GM23338 (cell line): ENCODE measurements at regions not wholly inside any gene's neighbourhood (a gene's known extent, or its start where the extent isn't known, plus 50 kb on each side); places are given as distances from the start of the nearest gene placed in this dataset.

Experiments used
- ATAC-seq: fragments of 200-7000 bp; cut with Tn5 transposase; 3 replicates; pipeline ENCODE4 v1.9.1; 2020
- DNase-seq: peaks from one replicate; pipeline ENCODE4 v3.0.0-alpha.2; 2015; ENCODE audit warnings: low spot score
- H2AFZ ChIP-seq: fragments of 200-600 bp; sonication (generic); 2 replicates; pipeline ENCODE4 v1.8.0; 2016; ENCODE audit warnings: antibody characterized with exemption, mild to moderate bottlenecking, moderate library complexity
- H3F3A ChIP-seq: fragments of 200-600 bp; sonication (generic); replicated peaks from 2 replicates; pipeline ENCODE4 v1.8.0; 2017; ENCODE audit warnings: antibody characterized with exemption, mixed run types, low read depth
- H3K27ac ChIP-seq: fragments of 200-600 bp; sonication (generic); 2 replicates; pipeline ENCODE4 v1.6.1; 2016; ENCODE audit warnings: low read depth
- H3K27me3 ChIP-seq: fragments of 200-600 bp; sonication (generic); 2 replicates; pipeline ENCODE4 v1.8.0; 2016; ENCODE audit warnings: mild to moderate bottlenecking, mixed run types, moderate library complexity; ENCODE audit not compliant: insufficient read depth
- H3K36me3 ChIP-seq: fragments of 200-600 bp; sonication (generic); 2 replicates; pipeline ENCODE4 v1.8.0; 2016; ENCODE audit warnings: mild to moderate bottlenecking; ENCODE audit not compliant: insufficient read depth
- H3K4me1 ChIP-seq: fragments of 200-600 bp; sonication (generic); 2 replicates; pipeline ENCODE4 v1.8.0; 2016; ENCODE audit warnings: mild to moderate bottlenecking, moderate library complexity; ENCODE audit not compliant: insufficient read depth
- H3K4me2 ChIP-seq: fragments of 200-600 bp; sonication (generic); 2 replicates; pipeline ENCODE4 v1.7.1; 2017; ENCODE audit warnings: mixed run types
- H3K4me3 ChIP-seq: fragments of 200-600 bp; sonication (generic); 2 replicates; pipeline ENCODE4 v1.6.1; 2016; ENCODE audit warnings: mixed run types
- H3K79me2 ChIP-seq: fragments of 200-600 bp; sonication (generic); replicated peaks from 2 replicates; pipeline ENCODE4 v1.8.0; 2017; ENCODE audit warnings: mild to moderate bottlenecking; ENCODE audit not compliant: insufficient read depth
- H3K9me2 ChIP-seq: fragments of 200-600 bp; sonication (generic); 2 replicates; pipeline ENCODE4 v1.8.0; 2017; ENCODE audit not compliant: insufficient read depth
- H4K20me1 ChIP-seq: fragments of 200-600 bp; sonication (generic); replicated peaks from 2 replicates; pipeline ENCODE4 v1.8.0; 2017; ENCODE audit warnings: mild to moderate bottlenecking; ENCODE audit not compliant: insufficient read depth
- H3K27ac Mint-ChIP-seq: 2 replicates; pipeline ENCODE4 v1.8.0; 2020; ENCODE audit warnings: inconsistent platforms, mild to moderate bottlenecking, moderate library complexity, mixed read lengths
- H3K27me3 Mint-ChIP-seq: 3 replicates; pipeline ENCODE4 v1.8.0; 2022; ENCODE audit warnings: low read depth, mild to moderate bottlenecking, moderate library complexity, mixed read lengths, inconsistent platforms; ENCODE audit not compliant: insufficient read depth, poor library complexity
- H3K36me3 Mint-ChIP-seq: 3 replicates; pipeline ENCODE4 v1.8.0; 2021; ENCODE audit warnings: low read depth, mild to moderate bottlenecking, inconsistent platforms, moderate library complexity, mixed read lengths
- H3K4me1 Mint-ChIP-seq: 3 replicates; pipeline ENCODE4 v1.8.0; 2020; ENCODE audit warnings: mild to moderate bottlenecking, inconsistent platforms, mixed read lengths
- H3K4me3 Mint-ChIP-seq: 3 replicates; pipeline ENCODE4 v1.8.0; 2021; ENCODE audit warnings: moderate library complexity, mild to moderate bottlenecking, inconsistent platforms, mixed read lengths
- H3K9me3 Mint-ChIP-seq: 3 replicates; pipeline ENCODE4 v1.8.0; 2020; ENCODE audit warnings: moderate library complexity, mild to moderate bottlenecking, inconsistent platforms, mixed read lengths
- CREB1 ChIP-seq: fragments of 250-450 bp; sonication (Bioruptor Pico); IDR thresholded peaks from 2 replicates; pipeline ENCODE4 v1.5.0; 2020; ENCODE audit warnings: low read depth, mild to moderate bottlenecking, moderate library complexity
- CTCF ChIP-seq, 2 experiments: fragments of 200-600 bp in 1 of 2; sonication (generic) in 1 of 2; conservative IDR thresholded peaks; 2 replicates each; pipeline versions ENCODE4 v1.5.1 to v1.6.1; 2016 to 2017; ENCODE audit warnings: antibody characterized with exemption in 2 of 2, low read depth in 2 of 2, mild to moderate bottlenecking in 2 of 2, moderate library complexity in 1 of 2
- EZH2 ChIP-seq: fragments of 200-600 bp; sonication (generic); IDR thresholded peaks from one replicate; pipeline ENCODE4 v1.8.0; 2017; ENCODE audit warnings: antibody characterized with exemption, mild to moderate bottlenecking, low read depth; ENCODE audit not compliant: unreplicated experiment
- EZH2phosphoT487 ChIP-seq: fragments of 200-600 bp; sonication (generic); IDR thresholded peaks from one replicate; pipeline ENCODE4 v1.8.1; 2018; ENCODE audit warnings: antibody characterized with exemption; ENCODE audit not compliant: unreplicated experiment
- JUNB ChIP-seq: IDR thresholded peaks from one replicate; pipeline ENCODE4 v1.6.1; 2016; ENCODE audit warnings: antibody characterized with exemption; ENCODE audit not compliant: unreplicated experiment
- NANOG ChIP-seq: IDR thresholded peaks from 2 replicates; pipeline ENCODE4 v1.6.1; 2016; ENCODE audit warnings: antibody characterized with exemption, borderline replicate concordance
- POLR2AphosphoS5 ChIP-seq: IDR thresholded peaks from 2 replicates; pipeline ENCODE4 v1.6.1; 2016; ENCODE audit warnings: antibody characterized with exemption, low read depth
- REST ChIP-seq: IDR thresholded peaks from one replicate; pipeline ENCODE4 v1.6.1; 2018; ENCODE audit warnings: antibody characterized with exemption; ENCODE audit not compliant: unreplicated experiment
- STAT1 ChIP-seq: IDR thresholded peaks from one replicate; pipeline ENCODE4 v1.6.1; 2016; ENCODE audit warnings: antibody characterized with exemption; ENCODE audit not compliant: unreplicated experiment
- ZNF114 ChIP-seq: fragments of 250-450 bp; sonication (Bioruptor Pico); IDR thresholded peaks from 2 replicates; pipeline ENCODE4 v1.5.0; 2020; ENCODE audit warnings: mild to moderate bottlenecking, moderate library complexity
- ZNF331 ChIP-seq: fragments of 250-450 bp; sonication (Bioruptor Pico); IDR thresholded peaks from 2 replicates; pipeline ENCODE4 v1.5.0; 2020; ENCODE audit warnings: low read depth, mild to moderate bottlenecking, moderate library complexity
- TF ChIP-seq, protein P1 (sequence below): IDR thresholded peaks from 2 replicates; pipeline ENCODE4 v1.6.1; 2016; ENCODE audit warnings: antibody characterized with exemption
- TF ChIP-seq, protein P2 (sequence below): fragments of 250-450 bp; sonication (Bioruptor Pico); IDR thresholded peaks from 2 replicates; pipeline ENCODE4 v1.5.0; 2020; ENCODE audit warnings: mild to moderate bottlenecking, moderate library complexity

GRCh38 chr13:34419025-34419424, 523.0 kb upstream of the NBEA start (continued):
- TF ChIP-seq REST (no peak), CTCF (conservative IDR thresholded peaks at IDR 0.05; ENCODE audit: low read depth in 2 of 2) (no peak), NANOG (no peak), CREB1 (no peak), JUNB (no peak), ZNF114 (CRISPR knock-in tag) (no peak), POLR2AphosphoS5 (no peak), ZNF331 (CRISPR knock-in tag) (no peak), STAT1 (no peak), EZH2phosphoT487 (no peak), EZH2 (no peak)
- TF ChIP-seq, protein P1, sequence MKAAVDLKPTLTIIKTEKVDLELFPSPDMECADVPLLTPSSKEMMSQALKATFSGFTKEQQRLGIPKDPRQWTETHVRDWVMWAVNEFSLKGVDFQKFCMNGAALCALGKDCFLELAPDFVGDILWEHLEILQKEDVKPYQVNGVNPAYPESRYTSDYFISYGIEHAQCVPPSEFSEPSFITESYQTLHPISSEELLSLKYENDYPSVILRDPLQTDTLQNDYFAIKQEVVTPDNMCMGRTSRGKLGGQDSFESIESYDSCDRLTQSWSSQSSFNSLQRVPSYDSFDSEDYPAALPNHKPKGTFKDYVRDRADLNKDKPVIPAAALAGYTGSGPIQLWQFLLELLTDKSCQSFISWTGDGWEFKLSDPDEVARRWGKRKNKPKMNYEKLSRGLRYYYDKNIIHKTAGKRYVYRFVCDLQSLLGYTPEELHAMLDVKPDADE = no peak

DNA sequence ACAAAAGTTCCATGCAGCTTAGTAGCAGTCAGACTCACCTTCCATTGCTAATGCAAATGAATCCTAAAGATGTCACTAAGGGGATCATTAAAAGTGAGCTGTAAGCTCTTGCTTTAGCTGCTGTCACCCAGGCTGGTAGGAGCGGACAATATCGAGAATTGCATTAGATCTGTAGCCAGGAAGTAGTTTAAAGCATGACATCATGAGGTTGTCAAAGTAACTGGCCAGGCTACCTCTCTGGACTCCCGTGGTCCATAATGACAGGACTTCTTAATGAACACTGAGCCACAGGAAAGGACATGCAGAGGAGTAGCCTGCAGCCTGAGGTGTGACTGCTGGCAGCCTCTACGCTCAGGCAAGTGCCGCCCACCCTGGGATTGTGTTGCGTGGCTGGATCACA, 522.3 kb upstream of the NBEA start:
- no peaks in the 10 kb centered on the region for H3K9me3 Mint-ChIP-seq
- no peak for ATAC-seq
- H3K4me3 ChIP-seq = no peak overlapping the region
- H3K4me2 ChIP-seq = no peak overlapping the region
- H3K79me2 ChIP-seq = no peaks in the 10 kb centered on the region
- H3K36me3 Mint-ChIP-seq = no peaks in the 10 kb centered on the region; the same call in 2 of the 3 replicates
- 0 out of 2 replicates have a peak, but pooled peaks cover 2% of the 10 kb centered on the region for H3K4me1 ChIP-seq
- no peaks in the 10 kb centered on the region for H4K20me1 ChIP-seq
- peaks cover 25% of the 10 kb centered on the region; the same call in 1 of the 2 replicates for H3K9me2 ChIP-seq
- H3K27ac ChIP-seq = no peak overlapping the region
- DNase-seq = no peak
- no peaks in the 10 kb centered on the region for H3F3A ChIP-seq
- peaks cover 6% of the 10 kb centered on the region for H3K27me3 Mint-ChIP-seq
- no peak overlapping the region for H2AFZ ChIP-seq
- H3K36me3 ChIP-seq = no peaks in the 10 kb centered on the region
- no peak overlapping the region for H3K4me3 Mint-ChIP-seq
- TF ChIP-seq ZNF331 (CRISPR knock-in tag) = no peak
- TF ChIP-seq, protein P2, sequence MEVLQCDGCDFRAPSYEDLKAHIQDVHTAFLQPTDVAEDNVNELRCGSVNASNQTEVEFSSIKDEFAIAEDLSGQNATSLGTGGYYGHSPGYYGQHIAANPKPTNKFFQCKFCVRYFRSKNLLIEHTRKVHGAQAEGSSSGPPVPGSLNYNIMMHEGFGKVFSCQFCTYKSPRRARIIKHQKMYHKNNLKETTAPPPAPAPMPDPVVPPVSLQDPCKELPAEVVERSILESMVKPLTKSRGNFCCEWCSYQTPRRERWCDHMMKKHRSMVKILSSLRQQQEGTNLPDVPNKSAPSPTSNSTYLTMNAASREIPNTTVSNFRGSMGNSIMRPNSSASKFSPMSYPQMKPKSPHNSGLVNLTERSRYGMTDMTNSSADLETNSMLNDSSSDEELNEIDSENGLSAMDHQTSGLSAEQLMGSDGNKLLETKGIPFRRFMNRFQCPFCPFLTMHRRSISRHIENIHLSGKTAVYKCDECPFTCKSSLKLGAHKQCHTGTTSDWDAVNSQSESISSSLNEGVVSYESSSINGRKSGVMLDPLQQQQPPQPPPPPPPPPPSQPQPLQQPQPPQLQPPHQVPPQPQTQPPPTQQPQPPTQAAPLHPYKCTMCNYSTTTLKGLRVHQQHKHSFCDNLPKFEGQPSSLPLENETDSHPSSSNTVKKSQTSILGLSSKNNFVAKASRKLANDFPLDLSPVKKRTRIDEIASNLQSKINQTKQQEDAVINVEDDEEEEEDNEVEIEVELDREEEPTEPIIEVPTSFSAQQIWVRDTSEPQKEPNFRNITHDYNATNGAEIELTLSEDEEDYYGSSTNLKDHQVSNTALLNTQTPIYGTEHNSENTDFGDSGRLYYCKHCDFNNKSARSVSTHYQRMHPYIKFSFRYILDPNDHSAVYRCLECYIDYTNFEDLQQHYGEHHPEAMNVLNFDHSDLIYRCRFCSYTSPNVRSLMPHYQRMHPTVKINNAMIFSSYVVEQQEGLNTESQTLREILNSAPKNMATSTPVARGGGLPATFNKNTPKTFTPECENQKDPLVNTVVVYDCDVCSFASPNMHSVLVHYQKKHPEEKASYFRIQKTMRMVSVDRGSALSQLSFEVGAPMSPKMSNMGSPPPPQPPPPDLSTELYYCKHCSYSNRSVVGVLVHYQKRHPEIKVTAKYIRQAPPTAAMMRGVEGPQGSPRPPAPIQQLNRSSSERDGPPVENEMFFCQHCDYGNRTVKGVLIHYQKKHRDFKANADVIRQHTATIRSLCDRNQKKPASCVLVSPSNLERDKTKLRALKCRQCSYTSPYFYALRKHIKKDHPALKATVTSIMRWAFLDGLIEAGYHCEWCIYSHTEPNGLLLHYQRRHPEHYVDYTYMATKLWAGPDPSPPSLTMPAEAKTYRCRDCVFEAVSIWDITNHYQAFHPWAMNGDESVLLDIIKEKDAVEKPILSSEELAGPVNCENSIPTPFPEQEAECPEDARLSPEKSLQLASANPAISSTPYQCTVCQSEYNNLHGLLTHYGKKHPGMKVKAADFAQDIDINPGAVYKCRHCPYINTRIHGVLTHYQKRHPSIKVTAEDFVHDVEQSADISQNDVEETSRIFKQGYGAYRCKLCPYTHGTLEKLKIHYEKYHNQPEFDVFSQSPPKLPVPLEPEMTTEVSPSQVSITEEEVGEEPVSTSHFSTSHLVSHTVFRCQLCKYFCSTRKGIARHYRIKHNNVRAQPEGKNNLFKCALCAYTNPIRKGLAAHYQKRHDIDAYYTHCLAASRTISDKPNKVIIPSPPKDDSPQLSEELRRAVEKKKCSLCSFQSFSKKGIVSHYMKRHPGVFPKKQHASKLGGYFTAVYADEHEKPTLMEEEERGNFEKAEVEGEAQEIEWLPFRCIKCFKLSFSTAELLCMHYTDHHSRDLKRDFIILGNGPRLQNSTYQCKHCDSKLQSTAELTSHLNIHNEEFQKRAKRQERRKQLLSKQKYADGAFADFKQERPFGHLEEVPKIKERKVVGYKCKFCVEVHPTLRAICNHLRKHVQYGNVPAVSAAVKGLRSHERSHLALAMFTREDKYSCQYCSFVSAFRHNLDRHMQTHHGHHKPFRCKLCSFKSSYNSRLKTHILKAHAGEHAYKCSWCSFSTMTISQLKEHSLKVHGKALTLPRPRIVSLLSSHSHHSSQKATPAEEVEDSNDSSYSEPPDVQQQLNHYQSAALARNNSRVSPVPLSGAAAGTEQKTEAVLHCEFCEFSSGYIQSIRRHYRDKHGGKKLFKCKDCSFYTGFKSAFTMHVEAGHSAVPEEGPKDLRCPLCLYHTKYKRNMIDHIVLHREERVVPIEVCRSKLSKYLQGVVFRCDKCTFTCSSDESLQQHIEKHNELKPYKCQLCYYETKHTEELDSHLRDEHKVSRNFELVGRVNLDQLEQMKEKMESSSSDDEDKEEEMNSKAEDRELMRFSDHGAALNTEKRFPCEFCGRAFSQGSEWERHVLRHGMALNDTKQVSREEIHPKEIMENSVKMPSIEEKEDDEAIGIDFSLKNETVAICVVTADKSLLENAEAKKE = no peak
- H3K27me3 ChIP-seq = no peaks in the 10 kb centered on the region
- H3K27ac Mint-ChIP-seq = no peak overlapping the region
- H3K4me1 Mint-ChIP-seq = no peaks in the 10 kb centered on the region; the same call in 2 of the 3 replicates
